Stomach (tissue), 4 donors: ENCODE measurements at regions not wholly inside any gene's neighbourhood (a gene's known extent, or its start where the extent isn't known, plus 50 kb on each side); places are given as distances from the start of the nearest gene placed in this dataset.

Source experiments
- CTCF ChIP-seq, 7 experiments: fragments of 450-650 bp in 4 of 7; fragments of 200-600 bp in 3 of 7; sonication (generic) in 3 of 7; IDR thresholded peaks; one replicate each; pipeline ENCODE4 v1.5.1; 2016 to 2019; ENCODE audit warnings: antibody characterized with exemption in 7 of 7, control low read depth in 2 of 7, mild to moderate bottlenecking in 1 of 7
- POLR2A ChIP-seq, 4 donors: fragments of 450-650 bp; IDR thresholded peaks; one replicate each; pipeline ENCODE4 v1.6.1; 2016; ENCODE audit warnings: antibody characterized with exemption in 4 of 4, control low read depth in 2 of 4, mild to moderate bottlenecking in 1 of 4, moderate library complexity in 1 of 4
- POLR2AphosphoS5 ChIP-seq, 3 donors: sonication (generic); formaldehyde crosslinking; IDR thresholded peaks; one replicate each; pipeline ENCODE4 v1.6.1; 2016; ENCODE audit warnings: antibody characterized with exemption in 3 of 3

- TF ChIP-seq CTCF (IDR thresholded peaks at IDR 0.05) (no peak), POLR2A (IDR thresholded peaks at IDR 0.05) (no peak), POLR2AphosphoS5 (IDR thresholded peaks at IDR 0.05) (peak in 2 of 3 donors; percentile 65 to 74)
Measured at GRCh38 chrX:38929966-38930421, 128.7 kb downstream of the MID1IP1 start.
